Fibroblast of lung (primary cell): ENCODE measurements at regions not wholly inside any gene's neighbourhood (a gene's known extent, or its start where the extent isn't known, plus 50 kb on each side); places are given as distances from the start of the nearest gene placed in this dataset.

Experiments
- DNase-seq, 2 donors: peaks; one replicate each; pipeline versions ENCODE4 v3.0.0 to v3.0.0-alpha.2; 2010; ENCODE audit warnings: low read depth in 2 of 2
- H2AFZ ChIP-seq: 2 replicates; pipeline ENCODE4 v1.5.1; 2012; ENCODE audit warnings: low read length, control low read depth, inconsistent platforms
- H3K27ac ChIP-seq: 2 replicates; pipeline ENCODE4 v1.5.1; 2011; ENCODE audit warnings: low read length, control low read depth; ENCODE audit not compliant: insufficient read depth
- H3K27me3 ChIP-seq: 2 replicates; pipeline ENCODE4 v1.5.1; 2011; ENCODE audit warnings: mild to moderate bottlenecking, low read length; ENCODE audit not compliant: control insufficient read depth, insufficient read depth
- H3K36me3 ChIP-seq: 2 replicates; pipeline ENCODE4 v1.5.1; 2011; ENCODE audit warnings: low read length; ENCODE audit not compliant: control insufficient read depth, insufficient read depth
- H3K4me1 ChIP-seq: 2 replicates; pipeline ENCODE4 v1.5.1; 2011; ENCODE audit warnings: low read length; ENCODE audit not compliant: control insufficient read depth, insufficient read depth; ENCODE audit errors: extremely low read depth
- H3K4me2 ChIP-seq: 2 replicates; pipeline ENCODE4 v1.5.1; 2011; ENCODE audit warnings: low read length, control low read depth; ENCODE audit not compliant: insufficient read depth; ENCODE audit errors: extremely low read depth
- H3K4me3 ChIP-seq, 4 experiments: fragments of 200-600 bp in 1 of 4; sonication (generic) in 1 of 4; replicated peaks in 1 of 4; 2 replicates each; pipeline ENCODE4 v1.5.1; 2011 to 2016; ENCODE audit warnings: low read length in 4 of 4, low read depth in 3 of 4, mild to moderate bottlenecking in 3 of 4, control low read depth in 2 of 4, inconsistent platforms in 1 of 4, mixed read lengths in 1 of 4; ENCODE audit not compliant: insufficient read depth in 1 of 4; ENCODE audit errors: control extremely low read depth in 1 of 4
- H3K79me2 ChIP-seq: 2 replicates; pipeline ENCODE4 v1.5.1; 2012; ENCODE audit warnings: mild to moderate bottlenecking, low read length, inconsistent platforms; ENCODE audit not compliant: control insufficient read depth, insufficient read depth
- H3K9ac ChIP-seq: 2 replicates; pipeline ENCODE4 v1.5.1; 2011; ENCODE audit warnings: mild to moderate bottlenecking, low read length, control low read depth; ENCODE audit not compliant: insufficient read depth
- H3K9me3 ChIP-seq: 2 replicates; pipeline ENCODE4 v1.5.1; 2012; ENCODE audit warnings: low read depth, low read length; ENCODE audit not compliant: control insufficient read depth, insufficient read depth
- H4K20me1 ChIP-seq: 2 replicates; pipeline ENCODE4 v1.5.1; 2011; ENCODE audit warnings: low read length; ENCODE audit not compliant: control insufficient read depth, insufficient read depth; ENCODE audit errors: extremely low read depth
- CTCF ChIP-seq, 2 donors: IDR thresholded peaks in 1 of 2; conservative IDR thresholded peaks in 1 of 2; 1 replicate in 1 of 2; 2 replicates in 1 of 2; pipeline ENCODE4 v1.5.1; 2011 to 2012; ENCODE audit warnings: low read length in 2 of 2, control low read depth in 1 of 2, inconsistent platforms in 1 of 2, low read depth in 1 of 2, mild to moderate bottlenecking in 1 of 2
- EZH2 ChIP-seq: IDR thresholded peaks from 2 replicates; pipeline ENCODE4 v1.5.1; 2012; ENCODE audit warnings: low read length, control low read depth, mild to moderate bottlenecking; ENCODE audit errors: missing control alignments

- Histone ChIP-seq H3K79me2 (no peaks in the 10 kb centered on the region), H3K27me3 (no peaks in the 10 kb centered on the region), H3K4me2 (no peak overlapping the region), H3K27ac (no peak overlapping the region), H3K36me3 (no peaks in the 10 kb centered on the region), H2AFZ (no peak overlapping the region), H3K9me3 (no peaks in the 10 kb centered on the region), H3K9ac (no peak overlapping the region), H4K20me1 (no peaks in the 10 kb centered on the region), H3K4me3 (no peak overlapping the region), H3K4me1 (no peaks in the 10 kb centered on the region)
- TF ChIP-seq CTCF (conservative IDR thresholded peaks at IDR 0.05 in 1 of 2, IDR thresholded peaks at IDR 0.05 in 1 of 2; ENCODE audit: low read depth in 1 of 2, low read length in 2 of 2) (no peak), EZH2 (no peak)
- DNase-seq: no peak
Observed at GRCh38 chr20:50356525-50356885, 153.7 kb upstream of the PTPN1 start.

GRCh38 chr20:50356962-50357782 is 153.0 kb upstream of the PTPN1 start:
- TF ChIP-seq CTCF (conservative IDR thresholded peaks at IDR 0.05 in 1 of 2, IDR thresholded peaks at IDR 0.05 in 1 of 2; ENCODE audit: low read depth in 1 of 2, low read length in 2 of 2) (no peak), EZH2 (no peak)
- no peak for DNase-seq
- no peak overlapping the region for H2AFZ ChIP-seq
- no peaks in the 10 kb centered on the region for H3K9me3 ChIP-seq
- no peak overlapping the region for H3K4me3 ChIP-seq
- H3K36me3 ChIP-seq: no peaks in the 10 kb centered on the region
- no peaks in the 10 kb centered on the region for H3K4me1 ChIP-seq
- H3K9ac ChIP-seq: no peak overlapping the region
- no peaks in the 10 kb centered on the region for H4K20me1 ChIP-seq
- H3K27me3 ChIP-seq: no peaks in the 10 kb centered on the region
- no peaks in the 10 kb centered on the region for H3K79me2 ChIP-seq
- H3K27ac ChIP-seq: no peak overlapping the region
- no peak overlapping the region for H3K4me2 ChIP-seq

- H3K36me3 ChIP-seq: no peaks in the 10 kb centered on the region
- H3K27ac ChIP-seq: no peak overlapping the region
- no peak overlapping the region for H2AFZ ChIP-seq
- H3K4me3 ChIP-seq: no peak overlapping the region
- no peaks in the 10 kb centered on the region for H3K4me1 ChIP-seq
- TF ChIP-seq EZH2 (no peak), CTCF (conservative IDR thresholded peaks at IDR 0.05 in 1 of 2, IDR thresholded peaks at IDR 0.05 in 1 of 2; ENCODE audit: low read depth in 1 of 2, low read length in 2 of 2) (no peak)
- H3K27me3 ChIP-seq: no peaks in the 10 kb centered on the region
- H3K4me2 ChIP-seq: no peak overlapping the region
- no peaks in the 10 kb centered on the region for H3K9me3 ChIP-seq
- no peak for DNase-seq
- H3K9ac ChIP-seq: no peak overlapping the region
- H4K20me1 ChIP-seq: no peaks in the 10 kb centered on the region
- no peaks in the 10 kb centered on the region for H3K79me2 ChIP-seq
Observed at GRCh38 chr20:50357783-50358161, 152.4 kb upstream of the PTPN1 start.
